T-helper 17 cell (primary cell): ENCODE measurements at regions not wholly inside any gene's neighbourhood (a gene's known extent, or its start where the extent isn't known, plus 50 kb on each side); places are given as distances from the start of the nearest gene placed in this dataset.

Experiments
- ATAC-seq: fragments of 150-1000 bp; cut with Tn5 transposase; 2 replicates; pipeline ENCODE4 v1.10.0; 2021; ENCODE audit warnings: mild to moderate bottlenecking, moderate library complexity
- DNase-seq, 3 donors: peaks; one replicate each; pipeline versions ENCODE4 v3.0.0 to v3.0.0-alpha.2; 2020 to 2021
- H3K9me3 ChIP-seq: one replicate; pipeline ENCODE4 v1.7.0; 2013; ENCODE audit warnings: low read length, mild to moderate bottlenecking; ENCODE audit not compliant: control insufficient read depth, poor library complexity, severe bottlenecking
- H3K27ac Mint-ChIP-seq: one replicate; pipeline ENCODE4 v1.8.0; 2022; ENCODE audit warnings: mild to moderate bottlenecking, moderate library complexity, mixed read lengths
- H3K27me3 Mint-ChIP-seq: one replicate; pipeline ENCODE4 v1.8.0; 2022; ENCODE audit warnings: mixed read lengths
- H3K36me3 Mint-ChIP-seq: one replicate; pipeline ENCODE4 v1.8.0; 2022; ENCODE audit warnings: low read depth, mixed read lengths
- H3K4me1 Mint-ChIP-seq: one replicate; pipeline ENCODE4 v1.8.0; 2022; ENCODE audit warnings: mild to moderate bottlenecking, mixed read lengths
- H3K4me3 Mint-ChIP-seq: one replicate; pipeline ENCODE4 v1.8.0; 2022; ENCODE audit warnings: mild to moderate bottlenecking, moderate library complexity, mixed read lengths

GRCh38 chr16:50981951-50982350 is 169.1 kb downstream of the SALL1 start:
- H3K36me3 Mint-ChIP-seq = no peaks in the 10 kb centered on the region
- H3K9me3 ChIP-seq = no peaks in the 10 kb centered on the region
- no peak overlapping the region for H3K4me3 Mint-ChIP-seq
- DNase-seq (no peak), ATAC-seq (no peak)
- H3K27me3 Mint-ChIP-seq = peaks cover 17% of the 10 kb centered on the region
- H3K27ac Mint-ChIP-seq = no peak overlapping the region
- H3K4me1 Mint-ChIP-seq = no peaks in the 10 kb centered on the region

DNA sequence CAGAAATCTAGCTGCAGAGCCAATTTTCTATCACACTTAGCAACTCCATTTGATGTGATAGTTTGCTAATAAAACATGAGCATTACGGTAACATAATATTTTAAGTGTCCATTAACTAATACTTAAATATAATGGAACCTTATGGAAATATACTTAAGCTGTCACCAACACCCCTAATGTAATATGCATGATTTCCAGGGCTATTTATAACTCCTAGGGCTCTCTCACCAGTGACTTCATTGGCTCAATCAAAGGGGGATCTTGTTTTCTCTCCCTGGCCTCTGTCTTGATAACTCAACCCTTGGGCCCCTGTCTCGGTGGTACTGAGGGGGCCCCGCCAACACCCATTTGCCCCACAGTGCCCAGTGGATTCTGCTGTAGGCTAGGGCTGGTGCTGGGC is 170.4 kb downstream of the SALL1 start:
- Mint-ChIP-seq H3K27ac (no peak overlapping the region), H3K27me3 (peaks cover 30% of the 10 kb centered on the region), H3K4me3 (no peak overlapping the region), H3K4me1 (no peaks in the 10 kb centered on the region), H3K36me3 (no peaks in the 10 kb centered on the region)
- H3K9me3 ChIP-seq = no peaks in the 10 kb centered on the region
- no peak for DNase-seq
- no peak for ATAC-seq

DNA sequence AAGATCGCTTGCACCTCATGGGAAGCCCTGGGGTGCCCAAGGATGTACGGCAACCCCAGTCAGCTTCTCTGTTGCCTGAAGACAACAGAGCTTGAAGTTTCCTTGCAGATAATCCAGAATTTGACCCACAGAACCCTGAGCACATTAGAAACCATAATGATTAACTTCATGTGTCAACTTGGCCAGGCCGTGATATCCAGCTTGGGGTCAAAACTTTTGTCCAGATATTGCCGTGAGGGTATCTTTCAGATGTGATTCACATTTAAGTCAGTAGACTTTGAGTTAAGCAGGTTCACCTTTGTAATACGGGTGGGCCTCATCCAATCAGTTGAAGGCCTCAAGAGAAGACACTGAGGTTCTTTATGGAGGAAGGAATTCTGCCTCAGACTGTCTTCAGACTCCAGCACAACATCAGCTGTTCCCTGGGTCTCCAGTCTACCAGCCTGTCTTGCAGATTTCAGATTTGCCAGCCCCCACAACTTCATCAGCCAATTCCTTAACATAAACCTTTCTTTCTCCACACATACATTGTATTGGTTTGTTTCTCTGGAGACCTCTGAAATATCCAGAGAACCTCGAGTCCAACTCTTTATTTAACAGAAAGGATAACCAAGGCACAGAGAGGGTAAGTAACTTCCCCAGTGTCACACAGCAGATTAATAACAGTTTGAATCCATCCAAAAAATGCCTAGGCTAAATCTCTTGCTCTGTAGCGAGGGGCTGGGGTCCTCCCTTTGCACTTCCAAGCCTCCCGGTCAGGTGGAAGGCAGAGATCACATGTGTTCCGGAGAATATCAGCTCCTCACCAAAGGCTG is 171.1 kb downstream of the SALL1 start:
- Mint-ChIP-seq H3K4me1 (no peaks in the 10 kb centered on the region), H3K27me3 (peaks cover 32% of the 10 kb centered on the region), H3K27ac (no peak overlapping the region), H3K36me3 (no peaks in the 10 kb centered on the region), H3K4me3 (no peak overlapping the region)
- H3K9me3 ChIP-seq = no peaks in the 10 kb centered on the region
- no peak for DNase-seq
- ATAC-seq = no peak

GRCh38 chr16:50977138-50977537 is 173.9 kb downstream of the SALL1 start:
- H3K27me3 Mint-ChIP-seq = peaks cover 50% of the 10 kb centered on the region
- H3K4me1 Mint-ChIP-seq = no peaks in the 10 kb centered on the region
- H3K4me3 Mint-ChIP-seq = no peak overlapping the region
- H3K27ac Mint-ChIP-seq = no peak overlapping the region
- ATAC-seq = no peak
- no peaks in the 10 kb centered on the region for H3K36me3 Mint-ChIP-seq
- H3K9me3 ChIP-seq = no peaks in the 10 kb centered on the region
- DNase-seq = no peak

DNA sequence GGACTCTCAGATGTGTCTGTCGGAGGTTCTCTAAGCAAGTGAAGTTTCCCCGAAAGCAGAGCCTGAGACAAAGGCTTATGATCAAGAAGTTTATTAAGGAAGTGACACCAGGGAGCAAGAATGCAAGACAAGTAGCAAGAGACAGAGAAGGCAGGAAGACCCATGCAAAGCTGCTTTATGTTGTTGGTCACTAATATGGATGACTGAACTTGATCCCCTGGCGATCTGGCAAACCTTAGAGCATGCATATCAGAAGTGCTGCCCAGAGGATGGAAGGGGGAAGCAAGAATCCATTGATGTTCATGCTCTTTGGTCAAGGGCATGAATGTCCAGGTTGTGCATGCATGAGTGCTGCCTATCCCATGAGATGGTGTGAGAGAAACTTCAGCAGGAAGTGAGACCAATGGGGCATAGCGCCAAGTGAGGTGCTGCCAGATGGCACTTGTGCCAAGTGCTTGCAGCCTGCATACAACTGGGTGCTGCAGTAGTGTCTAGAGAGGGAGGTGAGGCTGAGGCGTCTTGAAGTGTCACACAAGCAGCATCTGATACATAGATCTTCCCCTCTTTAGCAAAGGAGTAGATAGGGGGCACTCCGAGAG is 176.5 kb downstream of the SALL1 start:
- DNase-seq (no peak), ATAC-seq (no peak)
- H3K27ac Mint-ChIP-seq = no peak overlapping the region
- no peaks in the 10 kb centered on the region for H3K36me3 Mint-ChIP-seq
- H3K9me3 ChIP-seq = no peaks in the 10 kb centered on the region
- H3K4me1 Mint-ChIP-seq = peaks cover 2% of the 10 kb centered on the region
- H3K27me3 Mint-ChIP-seq = peaks cover 51% of the 10 kb centered on the region
- H3K4me3 Mint-ChIP-seq = no peak overlapping the region

GRCh38 chr16:50972876-50973275 is 178.2 kb downstream of the SALL1 start:
- Mint-ChIP-seq H3K4me1 (peaks cover 2% of the 10 kb centered on the region), H3K4me3 (no peak overlapping the region)

GRCh38 chr16:50970281-50970680 is 180.8 kb downstream of the SALL1 start:
- no peak overlapping the region for H3K4me3 Mint-ChIP-seq
- no peak overlapping the region for H3K27ac Mint-ChIP-seq
- H3K27me3 Mint-ChIP-seq = peaks cover 50% of the 10 kb centered on the region
- H3K36me3 Mint-ChIP-seq = no peaks in the 10 kb centered on the region
- H3K9me3 ChIP-seq = no peaks in the 10 kb centered on the region
- peaks cover 2% of the 10 kb centered on the region for H3K4me1 Mint-ChIP-seq
- ATAC-seq (no peak), DNase-seq (no peak)

More at GRCh38 chr16:50972876-50973275, 178.2 kb downstream of the SALL1 start:
- Mint-ChIP-seq H3K27me3 (peaks cover 53% of the 10 kb centered on the region), H3K36me3 (no peaks in the 10 kb centered on the region), H3K27ac (no peak overlapping the region)
- no peaks in the 10 kb centered on the region for H3K9me3 ChIP-seq
- no peak for DNase-seq
- no peak for ATAC-seq

GRCh38 chr16:50967827-50968612 is 183.1 kb downstream of the SALL1 start:
- no peak overlapping the region for H3K4me3 Mint-ChIP-seq
- no peak for ATAC-seq

GRCh38 chr16:50964491-50964890 is 186.6 kb downstream of the SALL1 start:
- H3K4me1 Mint-ChIP-seq = no peaks in the 10 kb centered on the region
- peaks cover 61% of the 10 kb centered on the region for H3K27me3 Mint-ChIP-seq
- no peak for DNase-seq
- H3K9me3 ChIP-seq = no peaks in the 10 kb centered on the region
- no peak for ATAC-seq
- H3K27ac Mint-ChIP-seq = no peak overlapping the region
- no peak overlapping the region for H3K4me3 Mint-ChIP-seq
- H3K36me3 Mint-ChIP-seq = no peaks in the 10 kb centered on the region

More at GRCh38 chr16:50967827-50968612, 183.1 kb downstream of the SALL1 start:
- no peak overlapping the region for H3K27ac Mint-ChIP-seq
- no peaks in the 10 kb centered on the region for H3K9me3 ChIP-seq
- no peak for DNase-seq
- peaks cover 47% of the 10 kb centered on the region for H3K27me3 Mint-ChIP-seq
- no peaks in the 10 kb centered on the region for H3K36me3 Mint-ChIP-seq
- peaks cover 2% of the 10 kb centered on the region for H3K4me1 Mint-ChIP-seq

GRCh38 chr16:50961952-50962351 is 189.1 kb downstream of the SALL1 start:
- no peaks in the 10 kb centered on the region for H3K36me3 Mint-ChIP-seq
- no peaks in the 10 kb centered on the region for H3K4me1 Mint-ChIP-seq
- H3K9me3 ChIP-seq = no peaks in the 10 kb centered on the region
- H3K27ac Mint-ChIP-seq = no peak overlapping the region
- ATAC-seq (no peak), DNase-seq (no peak)
- H3K27me3 Mint-ChIP-seq = peaks cover 45% of the 10 kb centered on the region
- no peak overlapping the region for H3K4me3 Mint-ChIP-seq

DNA sequence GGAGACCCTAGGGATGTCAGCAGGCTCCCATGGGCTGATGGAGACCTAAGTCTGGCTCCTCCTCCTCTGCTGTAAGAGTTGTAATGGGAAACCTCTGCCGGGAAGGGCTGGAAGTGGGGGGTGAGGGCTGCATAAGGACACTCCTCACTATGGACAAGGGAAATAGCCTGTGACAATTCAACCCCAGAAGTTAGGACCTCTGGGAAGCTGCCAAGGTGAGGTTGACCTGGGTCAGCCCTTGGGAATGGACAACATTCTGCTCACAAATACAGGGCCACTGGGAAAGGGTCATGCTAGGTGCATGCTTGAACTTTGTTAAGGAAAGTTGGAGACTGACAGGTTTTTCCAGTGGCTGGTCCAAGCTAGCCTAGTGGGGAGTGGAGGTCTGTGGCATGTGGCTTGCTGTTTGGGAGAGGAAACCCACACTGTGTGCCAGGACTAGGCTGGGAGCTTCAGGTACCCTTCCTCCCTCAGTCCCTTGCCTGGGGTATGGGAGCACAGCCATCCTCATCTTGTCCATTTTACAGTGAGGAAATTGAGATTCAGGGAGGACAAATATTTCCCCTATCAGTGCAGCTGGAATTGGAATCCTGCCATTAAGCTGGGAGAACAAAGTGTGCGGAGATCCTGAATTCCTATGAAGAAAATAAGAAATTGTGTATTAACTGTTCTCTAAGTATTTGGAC is 190.4 kb downstream of the SALL1 start:
- Mint-ChIP-seq H3K4me1 (no peaks in the 10 kb centered on the region), H3K4me3 (no peak overlapping the region), H3K27me3 (peaks cover 39% of the 10 kb centered on the region), H3K27ac (no peak overlapping the region), H3K36me3 (no peaks in the 10 kb centered on the region)
- no peak for DNase-seq
- ATAC-seq = no peak
- no peaks in the 10 kb centered on the region for H3K9me3 ChIP-seq

GRCh38 chr16:50957056-50957455 is 194.0 kb downstream of the SALL1 start:
- H3K4me1 Mint-ChIP-seq = peaks cover 2% of the 10 kb centered on the region
- no peak for ATAC-seq
- H3K27me3 Mint-ChIP-seq = peaks cover 44% of the 10 kb centered on the region
- no peak overlapping the region for H3K27ac Mint-ChIP-seq
- no peaks in the 10 kb centered on the region for H3K9me3 ChIP-seq
- no peak overlapping the region for H3K4me3 Mint-ChIP-seq
- H3K36me3 Mint-ChIP-seq = no peaks in the 10 kb centered on the region
- DNase-seq = no peak

GRCh38 chr16:50956637-50957036 is 194.4 kb downstream of the SALL1 start:
- H3K27ac Mint-ChIP-seq = no peak overlapping the region
- peaks cover 42% of the 10 kb centered on the region for H3K27me3 Mint-ChIP-seq
- ATAC-seq = no peak

More at GRCh38 chr16:50956637-50957036, 194.4 kb downstream of the SALL1 start:
- H3K4me3 Mint-ChIP-seq = no peak overlapping the region
- DNase-seq = no peak
- peaks cover 2% of the 10 kb centered on the region for H3K4me1 Mint-ChIP-seq
- H3K36me3 Mint-ChIP-seq = no peaks in the 10 kb centered on the region
- H3K9me3 ChIP-seq = no peaks in the 10 kb centered on the region
